IMR-90 (cell line): ENCODE measurements at regions not wholly inside any gene's neighbourhood (a gene's known extent, or its start where the extent isn't known, plus 50 kb on each side); places are given as distances from the start of the nearest gene placed in this dataset.

Source experiments
- ATAC-seq: fragments of 200-7000 bp; cut with Tn5 transposase; 2 replicates; pipeline ENCODE4 v1.9.1; 2020; ENCODE audit warnings: low read depth, mild to moderate bottlenecking, moderate library complexity
- BruUV-seq: library from RNA; stranded (reverse); fragments of 400-500 nt; replicated peaks from 2 replicates; lab custom pipeline; 2021; lab: Mats Ljungman, UMichigan
- CTCF ChIA-PET: fragments of 300-600 bp; formaldehyde crosslinking; extraction: SDS; loops from one replicate; lab custom pipeline; 2021; ENCODE audit warnings: antibody characterized with exemption; lab: Yijun Ruan, JAX
- POLR2A ChIA-PET: fragments of 300-600 bp; sonication (Branson Sonifier 250); formaldehyde crosslinking; loops from one replicate; lab custom pipeline; 2022; ENCODE audit warnings: antibody characterized with exemption; ENCODE audit not compliant: unreplicated experiment; lab: Charles Lee
- DNase-seq: peaks from one replicate; pipeline ENCODE4 v3.0.0; 2013
- H2AFZ ChIP-seq: replicated peaks from 2 replicates; pipeline ENCODE3; 2013; ENCODE audit warnings: low read length, mild to moderate bottlenecking; ENCODE audit not compliant: poor library complexity
- H2AK5ac ChIP-seq: 2 replicates; pipeline ENCODE4 v1.6.1; 2013; ENCODE audit warnings: low read depth, low read length, inconsistent platforms
- H2AK9ac ChIP-seq: replicated peaks from 2 replicates; pipeline ENCODE3; 2013; ENCODE audit warnings: mild to moderate bottlenecking, low read depth, low read length, moderate library complexity; ENCODE audit not compliant: poor library complexity
- H2BK120ac ChIP-seq: 2 replicates; pipeline ENCODE4 v1.6.1; 2013; ENCODE audit warnings: low read depth, low read length, inconsistent platforms
- H2BK15ac ChIP-seq: 3 replicates; pipeline ENCODE4 v1.6.1; 2013; ENCODE audit warnings: low read depth, low read length, inconsistent platforms
- H2BK20ac ChIP-seq: 2 replicates; pipeline ENCODE4 v1.6.1; 2013; ENCODE audit warnings: low read depth, mild to moderate bottlenecking, inconsistent platforms, low read length, moderate library complexity
- H2BK5ac ChIP-seq: 2 replicates; pipeline ENCODE4 v1.6.1; 2013; ENCODE audit warnings: mild to moderate bottlenecking, low read depth, low read length, inconsistent platforms; ENCODE audit not compliant: poor library complexity, severe bottlenecking
- H3K14ac ChIP-seq: replicated peaks from 2 replicates; pipeline ENCODE4 v1.6.1; 2013; ENCODE audit warnings: low read depth, low read length, inconsistent platforms
- H3K18ac ChIP-seq: 2 replicates; pipeline ENCODE4 v1.6.1; 2013; ENCODE audit warnings: low read depth, low read length, control low read depth
- H3K23ac ChIP-seq: 2 replicates; pipeline ENCODE4 v1.6.1; 2013; ENCODE audit warnings: low read depth, low read length, inconsistent platforms
- H3K27ac ChIP-seq: 2 replicates; pipeline ENCODE4 v1.5.1; 2013; ENCODE audit warnings: mild to moderate bottlenecking, control low read depth, low read length; ENCODE audit not compliant: insufficient read depth
- H3K27me3 ChIP-seq: 2 replicates; pipeline ENCODE4 v1.6.1; 2013; ENCODE audit warnings: low read length; ENCODE audit not compliant: control insufficient read depth, insufficient read depth
- H3K36me3 ChIP-seq: 2 replicates; pipeline ENCODE4 v1.6.1; 2013; ENCODE audit warnings: low read length, mixed read lengths; ENCODE audit not compliant: control insufficient read depth, insufficient read depth
- H3K4ac ChIP-seq: 2 replicates; pipeline ENCODE4 v1.6.1; 2013; ENCODE audit warnings: low read depth, low read length, inconsistent platforms
- H3K4me1 ChIP-seq: 2 replicates; pipeline ENCODE4 v1.6.1; 2013; ENCODE audit warnings: low read length, mixed read lengths; ENCODE audit not compliant: control insufficient read depth, insufficient read depth
- H3K4me2 ChIP-seq: 2 replicates; pipeline ENCODE4 v1.6.1; 2013; ENCODE audit warnings: low read depth, mild to moderate bottlenecking, control low read depth, low read length, moderate library complexity
- H3K4me3 ChIP-seq: 2 replicates; pipeline ENCODE4 v1.5.1; 2013; ENCODE audit warnings: low read depth, mild to moderate bottlenecking, control low read depth, low read length, moderate library complexity; ENCODE audit not compliant: insufficient read depth
- H3K56ac ChIP-seq: 2 replicates; pipeline ENCODE4 v1.6.1; 2013; ENCODE audit warnings: low read length, inconsistent platforms; ENCODE audit not compliant: insufficient read depth; ENCODE audit errors: extremely low read depth
- H3K79me1 ChIP-seq, 2 experiments: 2 replicates each; pipeline ENCODE4 v1.6.1; 2013; ENCODE audit warnings: low read length in 2 of 2, inconsistent platforms in 1 of 2, low read depth in 1 of 2
- H3K9ac ChIP-seq: 2 replicates; pipeline ENCODE4 v1.6.1; 2013; ENCODE audit warnings: low read depth, low read length, control low read depth
- H3K9me1 ChIP-seq: 2 replicates; pipeline ENCODE4 v1.6.1; 2013; ENCODE audit warnings: low read length, inconsistent platforms; ENCODE audit not compliant: insufficient read depth
- H3K9me3 ChIP-seq: 2 replicates; pipeline ENCODE4 v1.6.1; 2013; ENCODE audit warnings: low read length; ENCODE audit not compliant: control insufficient read depth, insufficient read depth
- H4K20me1 ChIP-seq: 2 replicates; pipeline ENCODE4 v1.6.1; 2013; ENCODE audit warnings: low read length, inconsistent platforms; ENCODE audit not compliant: insufficient read depth
- H4K5ac ChIP-seq: 2 replicates; pipeline ENCODE4 v1.6.1; 2013; ENCODE audit warnings: mild to moderate bottlenecking, low read depth, low read length, control low read depth
- H4K8ac ChIP-seq, 2 experiments: 2 replicates each; pipeline ENCODE4 v1.6.1; 2013; ENCODE audit warnings: low read depth in 2 of 2, low read length in 2 of 2, control low read depth in 1 of 2, inconsistent platforms in 1 of 2
- H4K91ac ChIP-seq: 2 replicates; pipeline ENCODE4 v1.6.1; 2013; ENCODE audit warnings: low read depth, low read length, inconsistent platforms; ENCODE audit not compliant: insufficient read depth
- BHLHE40 ChIP-seq: fragments of 150-350 bp; IDR thresholded peaks from 2 replicates; pipeline ENCODE4 v1.6.1; 2016; ENCODE audit warnings: mild to moderate bottlenecking, low read depth, low read length
- RAD21 ChIP-seq: IDR thresholded peaks from 2 replicates; pipeline ENCODE4 v1.6.1; 2012; ENCODE audit warnings: low read length, improper control_type of control experiment
- WGBS, 2 experiments: methylation state at CpG; one replicate each; pipeline versions ENCODE4 v1.1.5 to v1.1.7; 2013; ENCODE audit warnings: missing lambda C conversion rate in 2 of 2; ENCODE audit not compliant: insufficient read length in 1 of 2; ENCODE audit errors: extremely low coverage in 2 of 2; 5-methylcytosine and 5-hydroxymethylcytosine counted together
- dilution Hi-C: fragments of 300-500 bp; cut with HindIII; formaldehyde crosslinking; loops from one replicate; pipeline ENCODE4 v1.14.3; 2018; ENCODE audit warnings: low sequenced_read_pairs; ENCODE audit not compliant: unreplicated experiment
- in situ Hi-C: fragments of 300-500 bp; cut with MboI; formaldehyde crosslinking; loops from 3 replicates; pipeline ENCODE4 v1.14.3; 2019; ENCODE audit warnings: low sequenced_read_pairs, inconsistent platforms, mixed read lengths
- intact Hi-C: fragments of 100-400 bp; cut with micrococcal nuclease; formaldehyde crosslinking; loops from 2 replicates; pipeline ENCODE4 v1.10.0; 2022

GRCh38 chr13:99655351-99656091 is 154.2 kb downstream of the TM9SF2 start:
- no peak overlapping the region for H3K4ac ChIP-seq
- intact Hi-C loops: loop anchor here (1.0 to 5.0 kb wide), 8 partner anchors 213 to 1471 kb away; partner anchors contain the start of gene PCCA
- H3K4me2 ChIP-seq: no peak overlapping the region
- CTCF ChIA-PET: interaction anchor here (0.8 to 1.6 kb wide), 6 partner anchors 8 to 1319 kb away, joined by 3 to 7 read pairs (median 3); no protein-coding TSS in a partner anchor
- peaks cover 27% of the 10 kb centered on the region for H3K27me3 ChIP-seq
- H3K4me3 ChIP-seq: no peak overlapping the region
- 78% methylated on average over 6 of the region's 17 CpGs; no CpG with 5 or more reads in 1 of the 2 experiments for WGBS, 2 experiments
- no peaks in the 10 kb centered on the region for H3K4me1 ChIP-seq
- no peak overlapping the region for H3K14ac ChIP-seq
- ATAC-seq (no peak), DNase-seq (peak; percentile 24)
- no peaks in the 10 kb centered on the region for H4K20me1 ChIP-seq
- no peak overlapping the region for H2AK9ac ChIP-seq
- no peak overlapping the region for H3K18ac ChIP-seq
- dilution Hi-C loops: no loop called here
- peak; percentile 67; the same call in 1 of the 2 replicates for TF ChIP-seq BHLHE40
- TF ChIP-seq RAD21: no peak
- H3K9me1 ChIP-seq: no peaks in the 10 kb centered on the region
- H2BK20ac ChIP-seq: no peak overlapping the region
- POLR2A ChIA-PET: no interaction called here
- H2BK120ac ChIP-seq: no peak overlapping the region
- H4K91ac ChIP-seq: no peak overlapping the region
- no peak overlapping the region for H2AFZ ChIP-seq
- no peak overlapping the region for H3K9ac ChIP-seq
- no peaks in the 10 kb centered on the region for H3K36me3 ChIP-seq
- no peak overlapping the region for H2BK15ac ChIP-seq
- no peaks in the 10 kb centered on the region for H3K79me1 ChIP-seq
- no peak overlapping the region for H3K23ac ChIP-seq
- H4K8ac ChIP-seq: no peak overlapping the region
- H3K9me3 ChIP-seq: no peaks in the 10 kb centered on the region
- BruUV-seq: no TSS peak
- in situ Hi-C loops: loop anchor here (10.0 to 25.0 kb wide), 4 partner anchors 579 to 1457 kb away; no protein-coding TSS in a partner anchor
- H3K27ac ChIP-seq: no peak overlapping the region
- H2AK5ac ChIP-seq: no peak overlapping the region
- H2BK5ac ChIP-seq: no peak overlapping the region
- H4K5ac ChIP-seq: no peak overlapping the region
- no peak overlapping the region for H3K56ac ChIP-seq
